HG03521 (cell line): ENCODE measurements at regions not wholly inside any gene's neighbourhood (a gene's known extent, or its start where the extent isn't known, plus 50 kb on each side); places are given as distances from the start of the nearest gene placed in this dataset.

Experiments used
- ATAC-seq: cut with Tn5 transposase; IDR thresholded peaks from one replicate; pipeline ENCODE4 v1.9.1; 2021; ENCODE audit warnings: mild to moderate bottlenecking, moderate library complexity; ENCODE audit not compliant: unreplicated experiment

DNA sequence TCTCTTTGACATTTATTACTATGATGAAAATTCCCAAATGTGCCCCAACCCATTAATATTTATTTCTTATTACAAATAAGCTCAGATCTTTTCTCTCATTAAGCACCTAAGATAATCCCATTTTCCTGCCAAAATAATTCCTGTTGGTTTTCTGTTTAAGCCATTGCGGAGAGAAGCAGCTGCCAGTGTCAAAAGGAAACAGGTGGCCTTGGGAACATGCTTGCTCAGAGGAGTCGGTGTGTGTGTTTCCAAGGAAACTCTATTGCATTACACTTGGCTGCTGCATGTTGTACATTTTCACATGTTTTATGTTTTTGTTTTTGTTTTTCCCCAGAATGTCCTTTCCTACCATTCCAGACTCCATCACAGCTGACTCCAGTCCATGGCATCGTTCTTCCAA is 56.4 kb downstream of the CD24 start:
- no peak for ATAC-seq

- ATAC-seq: no peak
These were observed 57.6 kb downstream of the CD24 start for GRCh38 chr6:106916891-106917290.

DNA sequence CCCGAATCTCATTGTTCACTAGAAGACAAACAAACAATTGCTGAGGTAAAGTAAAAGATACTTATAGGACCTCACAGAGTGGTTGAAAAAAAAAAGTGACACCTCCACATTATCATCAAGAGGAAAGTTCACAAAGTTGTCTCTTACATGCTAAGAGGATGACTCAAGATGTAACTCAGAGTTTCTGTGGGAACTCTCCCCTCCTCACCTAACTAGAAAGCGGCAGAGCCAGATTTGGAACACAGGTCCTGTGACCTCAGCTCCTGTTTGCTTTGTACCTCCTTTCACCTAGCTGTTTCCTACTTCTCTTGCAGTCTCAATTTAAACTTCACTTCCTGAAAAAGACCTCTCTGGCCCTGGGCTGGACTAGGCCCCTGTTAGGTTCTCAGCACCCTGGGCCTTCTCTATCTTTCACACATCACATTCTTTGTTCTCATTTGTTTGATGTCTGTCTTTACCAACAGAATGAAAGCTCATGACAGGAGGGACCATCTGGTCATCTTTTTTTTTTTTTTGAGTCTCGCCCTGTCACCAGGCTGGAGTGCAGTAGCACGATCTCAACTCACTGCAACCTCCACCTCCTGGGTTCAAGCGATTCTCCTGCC is 60.8 kb downstream of the CD24 start:
- no peak for ATAC-seq

- ATAC-seq: no peak
These were observed 61.4 kb downstream of the CD24 start for GRCh38 chr6:106913111-106913510.

- no peak for ATAC-seq
These were observed 62.4 kb downstream of the CD24 start for GRCh38 chr6:106912091-106912490.

DNA sequence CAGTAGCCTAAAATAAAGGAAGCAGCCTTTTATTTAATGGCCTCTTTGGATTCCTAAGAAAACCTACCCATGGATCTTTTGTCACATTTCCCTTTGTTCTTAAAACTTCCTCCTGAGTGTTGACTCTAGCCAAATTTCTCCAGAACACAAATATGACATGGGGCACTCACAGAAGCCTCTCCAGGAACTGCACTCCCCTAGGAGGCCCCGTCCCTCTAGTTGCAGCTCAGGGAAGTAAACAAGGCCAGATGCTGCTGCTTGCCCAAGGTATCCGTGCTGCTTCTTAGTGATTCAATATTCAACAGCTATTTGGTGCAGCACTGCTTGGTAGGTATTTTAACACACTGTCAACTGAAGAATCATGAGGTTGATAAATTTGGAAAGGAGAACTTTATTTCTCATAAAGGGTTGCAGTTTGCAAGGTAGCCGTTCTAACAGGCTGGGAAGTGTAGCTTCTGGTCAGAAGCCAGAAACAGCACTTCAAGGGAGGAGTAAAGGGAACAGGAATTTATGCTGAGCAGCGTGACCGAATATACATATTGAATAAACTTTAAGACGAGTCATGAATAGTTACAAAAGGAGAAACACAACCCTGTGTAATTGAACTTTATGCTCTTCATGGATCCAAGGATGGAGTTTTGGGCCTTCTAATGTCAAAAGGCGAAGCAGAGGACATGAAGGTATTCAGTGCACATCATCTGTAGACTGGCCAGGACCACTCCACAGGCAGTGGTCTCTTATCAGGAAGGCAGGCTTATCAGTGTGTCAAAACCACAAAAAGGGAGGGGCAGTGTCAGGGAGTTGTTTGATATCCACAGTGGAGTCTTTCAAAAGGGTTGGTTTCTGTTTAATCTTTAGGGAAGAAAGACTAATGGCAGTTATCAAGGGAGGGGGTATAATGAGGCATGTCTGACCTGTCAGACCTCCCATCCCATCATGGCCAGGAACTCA is 63.3 kb downstream of the CD24 start:
- ATAC-seq: no peak

DNA sequence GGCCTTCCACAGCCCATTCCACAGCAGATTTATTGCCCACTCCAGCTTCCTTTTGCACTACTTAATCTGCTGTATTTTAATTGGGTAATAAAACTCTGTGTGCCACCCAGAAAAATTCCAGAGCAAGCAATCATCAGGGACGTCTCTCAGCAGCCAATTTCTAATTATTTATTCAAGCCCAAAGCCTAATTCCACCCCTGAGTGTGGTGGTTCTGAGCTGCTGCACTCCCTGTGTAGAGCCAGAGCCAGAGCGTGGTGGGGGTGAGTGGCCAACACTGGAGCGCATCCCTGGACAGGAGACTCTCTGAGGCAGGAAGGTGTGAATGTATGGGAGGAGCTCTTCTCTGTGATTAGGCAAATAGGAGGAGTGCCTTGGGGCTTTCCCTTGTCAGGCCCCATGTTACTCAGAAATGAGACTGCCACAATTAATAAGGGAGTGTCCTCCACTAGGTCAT is 66.1 kb downstream of the CD24 start:
- ATAC-seq: no peak

DNA sequence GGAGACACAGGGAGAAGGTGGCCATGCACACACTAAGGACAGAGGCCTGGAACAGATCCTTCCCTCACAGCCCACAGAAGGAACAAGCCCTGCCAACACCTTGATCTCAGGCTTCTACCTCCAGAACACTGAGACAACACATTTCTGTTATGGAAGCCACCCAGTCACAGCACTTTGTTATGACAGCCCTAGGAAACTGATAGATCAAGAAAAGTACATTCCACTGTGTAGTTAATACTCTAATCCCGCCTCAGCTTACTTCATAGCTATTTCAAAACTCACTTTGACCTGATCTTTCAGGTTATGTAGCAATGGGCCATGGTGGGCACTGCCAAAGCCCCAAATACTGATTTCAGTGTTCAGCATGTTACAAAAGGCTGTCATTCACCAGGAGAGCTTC is 66.8 kb downstream of the CD24 start:
- no peak for ATAC-seq

DNA sequence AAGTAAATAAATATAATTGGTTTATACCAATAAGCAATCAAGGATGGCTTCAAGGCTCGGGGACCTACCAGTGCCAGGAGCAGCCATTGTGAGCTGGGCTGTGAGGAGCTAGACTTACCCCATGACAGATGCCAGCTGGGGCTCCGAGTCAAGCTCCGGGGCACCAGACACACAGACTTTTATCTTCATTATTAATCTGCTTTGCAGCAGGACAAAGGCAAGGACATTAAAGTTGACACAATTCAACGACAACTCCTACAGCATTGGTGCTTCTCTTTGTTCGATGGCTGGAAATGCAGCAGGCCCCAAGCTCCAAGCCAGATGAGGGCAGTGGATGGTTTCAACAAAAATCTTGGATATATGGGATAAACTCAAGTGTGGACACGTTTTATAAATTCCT is 68.3 kb downstream of the CD24 start:
- ATAC-seq: no peak

- no peak for ATAC-seq
These were observed 71.2 kb downstream of the CD24 start for GRCh38 chr6:106903299-106903698.

GRCh38 chr6:106901062-106901461 is 73.5 kb downstream of the CD24 start:
- no peak for ATAC-seq

DNA sequence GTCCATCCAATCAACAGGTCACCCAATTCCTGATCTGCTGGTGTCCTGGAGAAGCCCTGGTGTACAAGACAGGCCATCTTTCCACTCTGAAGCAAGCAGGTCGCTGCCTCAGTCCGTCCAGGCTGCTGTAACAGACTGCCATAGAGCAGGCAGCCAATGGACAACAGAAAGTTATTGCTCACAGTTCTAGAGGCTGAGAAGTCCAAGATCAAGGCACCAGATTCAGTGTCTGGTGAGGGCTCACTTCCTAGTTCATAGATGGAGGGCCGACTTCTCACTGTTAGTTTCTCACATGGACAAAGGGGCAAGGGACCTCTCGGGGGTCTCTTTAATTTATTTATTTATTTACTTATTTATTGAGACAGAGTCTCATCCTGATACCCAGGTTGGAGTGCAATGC is 74.8 kb downstream of the CD24 start:
- ATAC-seq: no peak

DNA sequence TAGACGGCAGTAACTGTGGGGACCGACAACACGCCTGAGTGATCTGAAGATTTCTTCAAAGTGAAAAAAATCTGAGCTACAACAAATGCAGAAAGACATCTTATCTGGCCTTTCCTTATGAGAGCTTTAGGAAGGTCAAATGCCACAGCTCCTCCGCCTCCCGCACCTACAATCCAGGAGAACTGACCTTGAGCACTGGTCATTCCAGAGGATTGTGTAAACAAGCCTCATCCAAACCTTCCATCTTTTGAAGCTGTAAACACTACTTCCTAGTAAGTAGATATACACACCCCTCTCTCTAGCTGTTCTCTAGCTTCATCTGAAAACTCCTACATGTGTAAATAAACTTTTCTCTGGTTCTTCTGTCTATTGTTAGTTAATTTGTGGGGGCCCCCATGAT is 76.9 kb downstream of the CD24 start:
- ATAC-seq: no peak

GRCh38 chr6:106895703-106896040 is 78.9 kb downstream of the CD24 start:
- ATAC-seq: no peak

DNA sequence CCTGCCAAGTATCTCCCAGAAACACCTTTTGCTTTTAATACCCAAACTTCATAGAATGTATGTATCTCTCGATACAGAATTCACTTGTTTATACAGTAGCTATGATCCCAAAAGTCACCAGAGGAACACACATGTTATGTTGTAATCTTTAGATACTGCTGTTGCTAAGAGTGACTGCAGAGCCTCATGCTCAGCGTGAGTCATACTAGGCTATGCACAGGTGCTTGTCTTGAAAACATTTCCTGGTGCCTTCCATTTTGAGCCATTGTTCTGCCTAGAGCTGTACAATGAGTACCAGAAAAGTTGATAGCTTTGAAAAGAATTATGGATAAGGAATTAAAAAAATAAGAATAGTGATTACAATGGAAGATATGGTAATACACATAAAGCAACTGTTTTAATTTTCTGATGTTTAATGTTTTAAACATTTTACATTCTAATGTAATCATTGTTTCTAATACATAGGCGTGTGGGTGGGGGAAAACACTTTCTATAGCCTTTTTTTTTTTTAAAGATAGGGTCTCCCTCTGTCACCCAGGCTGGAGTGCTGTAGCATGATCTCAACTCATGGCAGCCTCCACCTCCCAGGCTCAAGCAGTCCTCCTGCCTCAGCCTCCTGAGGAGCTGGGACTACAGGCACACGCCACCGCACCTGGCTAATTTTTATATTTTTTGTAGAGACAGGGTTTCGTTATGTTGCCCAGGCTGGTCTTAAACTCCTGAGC is 79.4 kb downstream of the CD24 start:
- ATAC-seq: no peak

- no peak for ATAC-seq
These were observed 82.3 kb downstream of the CD24 start for GRCh38 chr6:106892186-106892585.

- ATAC-seq: no peak
These were observed 84.1 kb downstream of the CD24 start for GRCh38 chr6:106890447-106890846.

GRCh38 chr6:106889692-106890091 is 84.8 kb downstream of the CD24 start:
- ATAC-seq: no peak

GRCh38 chr6:106886922-106887797 is 87.4 kb downstream of the CD24 start:
- ATAC-seq: no peak

DNA sequence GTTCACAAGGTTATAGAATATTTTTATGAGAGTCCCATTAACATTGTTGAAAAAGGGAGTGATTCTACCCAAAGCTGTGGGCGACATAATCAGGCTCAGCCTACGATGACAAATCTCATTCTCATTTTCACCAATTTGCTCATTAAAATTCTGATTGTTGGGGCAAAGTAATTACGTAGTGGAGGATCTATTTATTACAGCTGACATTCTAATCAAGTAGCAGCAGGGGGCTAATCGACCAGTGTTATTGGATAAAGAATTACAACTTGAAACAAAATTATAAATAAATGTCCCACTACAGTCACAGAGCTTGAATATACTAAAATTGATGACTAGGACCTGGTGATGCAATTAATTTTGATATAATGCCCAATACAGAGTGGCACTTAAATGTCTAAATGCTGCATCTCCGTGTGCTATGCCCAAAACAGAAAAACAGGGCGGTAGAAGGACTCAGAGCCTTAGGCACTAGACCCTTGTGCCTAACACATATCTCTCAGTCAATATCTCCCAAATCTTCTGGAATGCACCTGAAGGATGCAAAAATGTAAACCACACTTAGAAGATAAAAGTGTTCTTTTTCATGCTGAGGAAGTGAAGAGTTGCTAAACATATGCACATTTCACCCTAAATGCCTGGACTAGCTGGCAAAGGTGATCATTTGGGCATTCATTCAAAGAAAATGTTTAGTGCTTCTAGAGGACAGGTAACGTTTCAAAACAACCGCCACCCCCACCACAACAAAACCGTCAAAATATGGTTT is 88.3 kb downstream of the CD24 start:
- ATAC-seq: no peak
